KBM-7 (cell line): ENCODE measurements at regions not wholly inside any gene's neighbourhood (a gene's known extent, or its start where the extent isn't known, plus 50 kb on each side); places are given as distances from the start of the nearest gene placed in this dataset.
"Not testable (repeated sequence)": the region's sequence is repeated elsewhere in the genome, so short reads cannot be mapped to it uniquely, and the experiment has no call there.

Source experiments
- DNase-seq: peaks from one replicate; pipeline ENCODE4 v3.0.0-alpha.2; 2015
- in situ Hi-C: fragments of 300-500 bp; cut with MboI; formaldehyde crosslinking; loops from 2 replicates; pipeline ENCODE4 v1.14.3; 2020; ENCODE audit warnings: low sequenced_read_pairs, low pct_unique_long_range_greater_than_20kb, mixed read lengths

DNA sequence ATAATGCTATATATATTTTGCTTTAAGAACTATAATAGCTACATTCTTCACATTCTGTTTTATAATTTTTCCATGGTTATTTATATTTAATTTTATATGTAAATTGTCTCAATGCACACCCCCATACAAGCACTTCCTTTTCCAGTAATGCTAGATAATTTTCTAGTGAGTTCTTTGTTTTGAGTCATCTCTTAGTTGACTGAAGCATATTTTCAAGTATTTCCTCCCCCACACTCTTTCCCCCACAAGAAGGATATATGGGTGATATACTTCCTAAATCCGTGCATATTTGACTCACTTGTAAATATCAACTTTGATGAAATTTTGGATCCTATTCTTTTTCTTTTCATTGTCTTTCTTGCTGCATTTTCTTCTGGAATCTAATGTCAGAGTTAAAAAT lies 82.1 kb upstream of the SRSF6 start:
- DNase-seq, result no peak
- in situ Hi-C loops, result no loop called here

DNA sequence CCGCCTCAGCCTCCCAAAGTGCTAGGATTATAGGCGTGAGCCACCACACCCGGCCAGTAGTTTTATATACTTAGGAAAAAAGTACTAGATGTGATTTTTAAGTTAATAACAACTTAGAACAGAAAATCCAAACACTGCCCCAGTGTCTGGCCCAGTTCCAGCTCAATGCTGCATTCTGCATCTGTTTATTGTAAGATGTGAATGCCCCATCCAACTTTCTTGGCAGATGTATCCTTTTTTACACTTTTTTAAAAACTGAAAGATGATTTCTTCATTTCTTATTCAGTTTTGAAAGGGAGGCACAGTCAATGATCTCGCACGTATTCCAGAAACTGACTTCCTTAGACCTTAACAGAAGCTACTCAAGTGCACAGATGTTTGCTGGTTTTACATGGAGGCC lies 85.6 kb upstream of the SRSF6 start:
- in situ Hi-C loops, result no loop called here

DNA sequence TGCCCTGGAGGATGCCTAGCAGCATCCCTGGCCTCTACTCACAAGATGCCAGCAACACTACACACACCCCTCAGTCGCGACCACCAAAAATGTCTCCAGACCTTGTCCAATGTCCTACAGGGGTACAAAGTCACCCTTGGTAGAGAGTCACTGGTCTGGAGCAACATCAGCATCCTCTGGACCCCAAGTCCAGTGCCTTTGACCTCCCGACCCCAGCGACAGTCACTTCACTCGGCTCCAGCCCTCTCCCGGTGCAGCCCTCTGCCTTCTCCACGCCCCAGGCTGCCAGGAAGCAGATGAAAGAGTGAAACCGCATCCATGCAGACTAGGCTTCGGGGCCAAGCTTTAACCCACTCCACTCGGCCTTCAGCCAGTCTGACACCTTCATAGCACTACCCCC lies 92.0 kb upstream of the SRSF6 start:
- DNase-seq, result no peak
- in situ Hi-C loops, result no loop called here

More for the DNA sequence above, 85.6 kb upstream of the SRSF6 start:
- DNase-seq, result no peak

DNA sequence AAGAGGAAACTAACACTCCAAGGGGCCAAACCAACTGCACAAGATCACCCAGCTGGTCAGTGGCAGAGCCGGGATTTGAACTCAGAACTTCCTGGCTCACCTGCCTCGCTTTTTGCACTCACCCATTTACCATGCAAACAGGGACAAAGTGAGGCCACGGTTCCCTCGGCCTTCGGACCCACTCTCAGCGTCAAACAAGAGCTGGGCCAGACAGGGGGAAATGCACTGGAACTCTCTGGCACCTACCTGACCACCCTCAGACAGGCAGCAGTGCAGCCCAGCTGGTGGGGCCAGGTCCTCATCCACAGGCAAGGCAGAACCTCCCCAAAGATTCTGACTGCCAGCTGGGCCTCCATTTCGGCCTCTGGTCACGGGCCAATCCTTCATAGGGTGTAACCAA lies 93.7 kb upstream of the SRSF6 start:
- no peak for DNase-seq
- in situ Hi-C loops, result no loop called here

DNA sequence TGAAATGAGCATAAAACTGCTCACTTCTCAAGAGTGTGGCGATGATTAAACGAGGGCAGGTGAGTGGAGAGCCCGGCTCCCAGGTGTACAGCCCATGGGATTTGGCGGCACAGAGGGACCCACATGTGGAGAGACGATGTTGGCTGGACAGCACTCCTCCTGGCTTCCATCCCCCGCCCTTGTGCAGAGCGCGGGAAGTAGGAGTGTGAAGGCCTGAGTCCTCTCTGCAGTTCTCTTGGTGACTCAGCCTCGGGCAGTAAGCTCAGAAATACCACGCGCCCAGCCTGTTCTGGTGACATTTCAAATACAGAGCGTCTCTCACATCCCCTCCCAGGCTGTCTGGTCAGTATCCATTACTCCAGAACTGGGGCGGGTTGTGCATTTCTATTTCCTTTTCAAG lies 94.2 kb upstream of the SRSF6 start:
- in situ Hi-C loops, result no loop called here
- DNase-seq, result no peak

DNA sequence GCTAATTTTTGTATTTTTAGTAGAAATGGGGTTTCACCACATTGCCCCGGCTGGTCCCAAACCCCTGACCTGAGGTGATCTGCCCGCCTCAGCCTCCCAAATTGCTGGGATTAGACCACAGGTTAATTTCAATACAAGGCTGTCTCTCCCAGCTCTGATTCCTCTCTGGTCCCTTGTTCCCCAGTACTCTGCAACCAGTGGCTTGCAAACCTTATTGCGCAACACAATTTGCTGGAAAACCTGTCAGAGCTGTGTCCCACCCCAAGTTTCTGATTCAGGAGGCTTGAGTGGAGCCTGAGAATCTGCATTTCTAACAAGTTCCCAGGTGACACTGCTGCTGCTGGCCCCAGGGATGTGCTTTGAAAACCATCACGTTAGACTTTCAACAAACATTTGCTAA lies 96.2 kb upstream of the SRSF6 start:
- no peak for DNase-seq
- in situ Hi-C loops, result no loop called here

DNA sequence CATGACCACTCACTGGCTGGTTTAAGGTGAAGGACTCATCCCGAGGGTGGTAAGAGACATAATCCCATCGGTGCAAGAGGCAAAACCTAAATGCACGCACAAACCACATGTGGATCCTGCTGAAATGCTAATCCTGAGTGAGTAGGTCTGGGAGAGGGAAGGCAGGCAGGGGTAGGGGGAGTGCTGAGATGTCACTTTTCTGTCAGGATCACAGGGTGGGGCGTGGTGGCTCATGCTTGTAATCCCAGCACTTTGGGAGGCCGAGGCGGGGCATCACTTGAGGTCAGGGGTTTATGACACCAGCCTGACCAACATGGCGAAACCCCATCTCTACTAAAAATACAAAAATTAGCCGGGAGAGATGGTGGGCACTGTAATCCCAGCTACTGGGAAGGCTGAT lies 97.7 kb upstream of the SRSF6 start:
- in situ Hi-C loops, result no loop called here
- no peak for DNase-seq

DNA sequence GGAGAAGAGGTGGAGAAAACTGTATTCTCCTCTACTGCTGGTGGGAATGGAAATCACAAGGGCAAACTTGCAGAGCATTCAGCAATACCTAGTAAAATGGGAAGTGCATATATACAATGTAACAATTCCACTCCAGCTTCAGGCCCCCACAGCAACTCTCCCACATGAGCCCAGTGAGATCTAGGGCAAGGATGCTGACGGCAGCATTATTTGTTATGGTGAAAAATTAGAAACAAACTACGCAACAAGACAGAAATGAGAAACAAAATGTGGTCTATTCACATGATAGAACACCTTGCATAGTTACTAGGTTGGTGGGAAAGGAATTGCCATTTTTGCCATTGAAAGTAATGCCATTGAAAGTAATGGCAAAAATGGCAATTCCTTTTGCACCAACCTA lies 98.9 kb upstream of the SRSF6 start:
- DNase-seq, result no peak
- in situ Hi-C loops, result no loop called here

DNA sequence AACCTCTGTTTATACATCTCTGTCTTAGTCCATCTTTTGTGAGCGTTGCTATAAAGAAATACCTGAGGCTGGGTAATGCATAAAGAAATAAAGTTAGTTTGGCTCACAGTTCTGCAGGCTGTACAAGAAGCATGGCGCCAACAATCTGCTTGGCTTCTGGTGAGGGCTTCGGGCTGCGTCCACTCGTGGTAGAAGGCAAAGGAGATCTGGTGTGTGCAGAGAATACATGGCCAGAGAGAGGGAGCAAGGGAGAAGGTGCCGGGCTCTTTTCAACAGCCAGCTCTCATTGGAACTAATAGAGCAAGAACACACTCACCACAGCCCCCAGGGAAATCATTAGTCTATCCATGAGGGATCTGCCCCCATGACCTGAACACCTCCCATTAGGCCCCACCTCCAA lies 100.3 kb upstream of the SRSF6 start:
- in situ Hi-C loops, result no loop called here
- no peak for DNase-seq

DNA sequence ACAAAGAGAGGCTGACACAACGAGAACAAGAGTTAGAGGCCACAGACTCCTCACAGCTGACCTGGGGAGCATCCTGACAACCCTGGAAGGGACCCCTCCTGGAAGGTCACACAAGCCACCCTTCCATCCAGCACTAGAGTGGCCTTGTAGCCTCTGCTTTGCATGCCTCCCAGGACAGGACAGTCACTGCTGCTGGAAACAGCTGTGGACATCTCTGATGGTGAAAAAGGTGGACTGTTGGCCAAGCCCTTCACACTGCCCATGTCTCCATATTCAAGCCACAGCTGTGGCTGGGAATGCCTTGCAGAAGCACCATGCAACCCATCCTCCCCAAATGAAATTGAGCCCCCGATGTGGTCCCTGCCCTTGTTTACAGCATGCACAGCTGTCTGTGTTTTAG lies 102.1 kb upstream of the SRSF6 start:
- in situ Hi-C loops, result no loop called here

DNA sequence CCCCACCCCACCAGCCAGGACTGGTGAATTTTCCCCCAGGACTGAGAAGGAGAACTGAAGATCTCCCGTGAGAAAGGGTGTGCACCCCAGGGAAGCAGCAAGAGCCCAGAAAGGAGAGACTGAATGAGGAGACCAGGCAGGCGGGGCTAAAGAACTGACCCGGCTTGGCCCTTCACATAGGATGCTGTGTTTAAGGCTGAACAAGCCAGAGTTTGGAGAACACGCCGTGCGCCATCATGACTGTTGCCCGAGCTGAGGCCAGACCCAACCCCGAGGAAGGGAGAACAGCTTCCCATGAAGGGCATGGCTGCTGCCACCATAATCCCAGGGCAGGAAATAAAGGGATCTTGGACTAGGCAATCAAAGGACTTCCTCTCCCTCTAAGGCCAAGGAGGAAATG lies 104.7 kb upstream of the SRSF6 start:
- no peak for DNase-seq
- in situ Hi-C loops, result no loop called here

More for the DNA sequence above, 102.1 kb upstream of the SRSF6 start:
- no peak for DNase-seq

DNA sequence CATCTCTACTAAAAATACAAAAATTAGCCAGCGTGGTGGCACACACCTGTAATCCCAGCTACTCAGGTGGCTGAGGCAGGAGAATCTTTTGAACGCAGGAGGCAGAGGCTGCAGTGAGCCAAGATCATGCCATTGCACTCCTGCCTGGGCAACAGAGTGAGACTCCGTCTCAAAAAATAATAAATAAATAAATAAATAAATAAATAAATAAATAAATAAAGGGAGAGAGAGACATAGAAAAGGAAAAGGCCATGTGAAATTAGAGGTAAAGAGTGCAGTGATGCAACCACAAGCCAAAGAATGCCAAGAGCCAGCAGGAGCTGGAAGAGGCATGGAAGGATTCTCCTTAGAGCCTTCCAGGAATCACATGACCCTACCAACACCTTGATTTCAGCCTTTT lies 107.0 kb upstream of the SRSF6 start:
- in situ Hi-C loops, DNase-seq: not testable (repeated sequence)

DNA sequence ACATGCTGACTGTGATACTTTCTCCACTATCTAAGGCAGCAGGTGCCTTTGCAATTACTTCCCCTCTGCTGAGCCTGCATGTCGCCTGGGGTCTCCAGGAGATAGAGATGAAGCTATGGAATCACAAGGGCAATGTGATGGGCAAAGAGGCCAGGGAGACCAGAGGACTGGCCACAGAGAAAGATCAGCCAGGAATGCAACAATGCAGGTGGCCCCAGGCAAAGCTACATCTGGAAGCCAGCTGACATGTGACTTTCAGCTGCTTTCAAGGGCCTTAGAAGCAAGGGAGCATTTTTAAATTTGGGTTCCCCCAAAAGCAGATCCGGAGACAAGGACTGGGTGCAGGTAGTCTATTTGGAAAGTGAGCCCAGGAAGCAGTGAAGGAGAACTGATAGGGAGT lies 107.9 kb upstream of the SRSF6 start:
- DNase-seq, result no peak
- in situ Hi-C loops, result no loop called here

DNA sequence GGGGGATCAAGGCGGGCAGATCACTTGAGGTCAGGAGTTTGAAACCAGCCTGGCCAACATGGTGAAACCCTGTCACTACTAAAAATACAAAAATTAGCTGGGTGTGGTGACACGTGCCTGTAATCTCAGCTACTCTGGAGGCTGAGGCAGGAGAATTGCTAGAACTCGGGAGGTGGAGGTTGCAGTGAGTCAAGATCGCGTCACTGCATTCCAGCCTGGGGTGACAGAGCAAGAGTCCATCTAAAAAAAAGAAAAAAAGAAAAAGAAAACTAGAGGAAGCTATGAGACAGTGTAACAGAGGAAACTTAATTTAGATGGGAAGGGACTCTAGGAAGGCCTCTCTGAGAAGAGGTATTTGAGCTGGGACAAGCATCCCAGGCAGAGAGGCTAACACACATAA lies 109.9 kb upstream of the SRSF6 start:
- DNase-seq, in situ Hi-C loops: not testable (repeated sequence)

DNA sequence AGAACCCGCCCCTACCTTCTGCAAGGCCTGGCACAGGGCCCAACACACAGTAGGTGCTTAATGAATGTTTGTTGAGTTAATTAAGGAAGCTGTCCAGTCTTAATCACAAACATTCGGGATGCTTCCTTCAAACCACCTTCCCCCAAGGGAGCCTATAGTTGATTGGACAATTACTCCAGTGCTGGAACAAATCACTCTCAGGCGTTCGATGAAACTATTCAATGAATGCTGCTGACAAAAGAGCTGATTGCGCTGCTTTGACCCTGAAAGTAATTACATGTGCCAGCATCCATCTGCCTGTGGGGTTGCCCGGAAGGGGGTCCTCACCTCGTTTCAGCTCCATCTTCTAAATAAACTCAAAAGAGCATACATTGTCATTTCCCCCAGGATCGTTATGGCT lies 112.0 kb upstream of the SRSF6 start:
- in situ Hi-C loops, result no loop called here
- DNase-seq, result no peak

DNA sequence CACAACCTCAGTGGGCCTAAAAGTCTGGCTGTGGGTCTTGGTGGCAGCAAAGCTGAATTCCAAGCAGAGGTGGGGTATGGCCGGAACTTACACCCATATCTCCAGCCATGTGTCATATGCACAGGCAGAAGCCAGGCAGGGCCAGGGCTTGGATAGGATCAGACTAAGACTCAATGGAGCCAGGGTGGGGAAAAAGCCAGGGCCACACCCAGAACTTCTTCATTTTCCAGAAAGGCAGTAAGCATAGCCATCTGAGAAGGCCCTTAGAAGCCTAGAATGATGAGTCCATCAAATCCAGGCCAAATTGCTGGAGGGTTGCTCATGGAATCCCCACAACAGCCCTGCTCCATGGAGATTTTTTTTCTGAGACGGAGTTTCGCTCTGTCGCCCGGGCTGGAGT lies 116.2 kb upstream of the SRSF6 start:
- no peak for DNase-seq
- in situ Hi-C loops, result no loop called here

DNA sequence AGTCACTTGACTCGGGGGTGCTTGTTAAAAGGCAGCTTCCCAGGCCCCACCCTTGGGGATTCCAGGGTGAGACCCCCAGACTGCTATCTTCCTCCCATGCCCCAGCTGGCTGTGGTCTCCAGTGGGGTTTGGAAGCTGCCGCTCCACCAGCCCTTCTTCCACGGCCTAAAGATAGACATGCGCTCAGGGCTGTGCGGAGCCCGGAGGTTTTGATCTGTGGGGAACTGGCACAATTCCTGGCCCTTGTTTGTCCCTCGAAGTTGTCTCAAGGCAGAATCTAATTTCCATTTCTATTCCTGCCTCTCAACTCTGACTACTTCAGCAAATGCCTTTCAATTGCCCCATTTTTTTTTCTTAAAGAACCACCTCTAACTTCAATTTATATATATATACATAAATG lies 120.7 kb upstream of the SRSF6 start:
- no peak for DNase-seq
- in situ Hi-C loops, result no loop called here

DNA sequence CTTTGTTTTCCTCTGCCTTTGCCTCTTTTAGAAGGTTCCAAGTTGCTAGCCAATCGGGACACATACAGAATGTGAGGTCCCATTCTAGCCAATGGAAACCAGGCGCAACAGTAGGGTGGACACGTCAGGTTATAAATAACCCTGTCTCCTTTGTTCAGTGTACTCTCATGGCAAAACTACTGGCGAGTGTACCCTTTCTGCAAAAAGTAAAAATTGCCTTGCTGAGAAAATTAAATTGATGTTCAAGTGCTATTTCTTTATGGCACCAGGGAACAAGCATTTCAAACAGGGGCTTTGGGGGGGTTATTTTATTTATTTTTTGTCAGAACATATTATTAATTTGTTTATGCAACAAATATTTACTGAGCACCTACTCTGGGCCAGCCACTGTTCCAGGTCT lies 123.6 kb upstream of the SRSF6 start:
- in situ Hi-C loops, result no loop called here
- DNase-seq, result no peak

DNA sequence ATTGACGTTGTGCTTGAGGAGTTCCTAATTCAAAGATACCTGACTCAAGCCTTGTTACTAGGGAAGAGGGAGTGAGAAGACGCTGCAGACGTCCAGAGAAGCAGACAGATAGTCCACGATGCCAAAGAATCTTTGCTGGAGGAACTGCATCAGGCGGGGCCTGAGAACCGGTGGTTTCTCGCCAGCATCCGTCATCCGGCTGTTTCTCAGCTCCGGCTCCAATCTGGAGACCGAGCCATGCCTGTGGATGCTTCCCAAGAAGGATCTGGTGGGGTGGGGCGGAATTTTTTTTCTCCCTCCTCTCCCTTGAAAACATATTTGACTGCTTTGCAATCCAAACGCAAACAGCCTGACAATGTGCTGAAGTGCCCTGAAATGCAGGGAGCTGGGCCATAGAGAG lies 125.8 kb upstream of the SRSF6 start:
- no peak for DNase-seq
- in situ Hi-C loops, result no loop called here

DNA sequence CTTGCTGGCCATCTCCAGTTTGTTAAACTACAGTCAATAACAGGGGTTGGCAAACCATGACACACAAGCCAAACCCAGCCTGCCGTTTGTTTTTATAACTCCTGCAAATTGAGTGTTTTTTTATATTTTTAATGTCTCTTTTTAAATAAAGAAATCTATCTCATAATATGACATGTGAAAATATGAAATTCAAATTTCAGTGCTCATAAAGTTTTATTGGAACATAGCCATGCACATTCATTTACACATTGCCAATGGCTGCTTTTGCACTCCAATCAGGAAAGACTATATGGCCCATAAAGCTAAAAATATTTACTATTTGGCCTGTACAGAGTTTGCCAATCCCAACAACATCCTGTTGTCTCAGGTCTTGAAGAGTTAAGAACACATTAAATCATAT lies 129.0 kb upstream of the SRSF6 start:
- in situ Hi-C loops, result no loop called here
- no peak for DNase-seq

DNA sequence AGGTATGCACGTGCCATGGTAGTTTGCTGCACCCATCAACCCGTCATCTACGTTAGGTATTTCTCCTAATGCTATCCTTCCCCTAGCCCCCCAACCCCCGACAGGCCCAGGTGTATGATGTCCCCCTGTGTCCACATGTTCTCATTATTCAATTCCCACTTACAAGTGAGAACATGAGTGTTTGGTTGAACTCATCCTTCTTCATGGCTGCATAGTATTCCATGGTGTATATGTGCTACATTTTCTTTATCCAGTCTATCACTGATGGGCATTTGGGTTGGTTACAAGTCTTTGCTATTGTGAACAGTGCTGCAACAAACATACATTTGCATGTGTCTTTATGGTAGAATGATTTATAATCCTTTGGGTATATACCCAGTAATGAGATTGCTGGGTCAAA lies 130.5 kb upstream of the SRSF6 start:
- in situ Hi-C loops, DNase-seq: not testable (repeated sequence)

DNA sequence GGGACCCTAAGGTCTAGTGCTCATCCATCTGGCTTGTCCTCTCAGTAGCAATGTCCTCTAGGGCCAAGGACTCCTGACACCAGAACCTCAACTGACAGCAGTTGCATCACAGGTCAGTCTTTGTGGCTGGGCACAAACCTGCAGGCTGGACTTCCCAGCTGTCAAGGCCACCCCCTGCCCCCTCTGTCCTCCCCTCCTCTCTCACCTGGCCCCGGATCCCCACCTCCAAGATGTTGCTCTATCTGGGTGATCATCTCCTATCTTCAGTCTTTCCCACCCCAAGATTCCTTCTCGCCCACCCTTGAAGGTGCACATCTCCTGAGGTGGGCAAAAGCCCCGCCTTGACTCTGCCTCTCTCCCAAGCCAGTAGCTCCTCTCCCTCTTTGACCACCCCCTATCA lies 131.8 kb upstream of the SRSF6 start:
- no peak for DNase-seq
- in situ Hi-C loops, result no loop called here
